Gastrocnemius medialis (tissue), 4 donors: ENCODE measurements at regions not wholly inside any gene's neighbourhood (a gene's known extent, or its start where the extent isn't known, plus 50 kb on each side); places are given as distances from the start of the nearest gene placed in this dataset.

Experiments
- CTCF ChIP-seq, 5 experiments: fragments of 450-650 bp in 3 of 5; fragments of 200-600 bp in 2 of 5; sonication (generic) in 2 of 5; IDR thresholded peaks in 4 of 5; conservative IDR thresholded peaks in 1 of 5; 1 replicate in 4 of 5; 2 replicates in 1 of 5; pipeline ENCODE4 v1.5.1; 2016 to 2019; ENCODE audit warnings: antibody characterized with exemption in 5 of 5, mild to moderate bottlenecking in 3 of 5, moderate library complexity in 3 of 5
- POLR2A ChIP-seq, 2 donors: fragments of 450-650 bp; IDR thresholded peaks; one replicate each; pipeline ENCODE4 v1.6.1; 2017; ENCODE audit warnings: antibody characterized with exemption in 2 of 2, mild to moderate bottlenecking in 2 of 2, moderate library complexity in 2 of 2

DNA sequence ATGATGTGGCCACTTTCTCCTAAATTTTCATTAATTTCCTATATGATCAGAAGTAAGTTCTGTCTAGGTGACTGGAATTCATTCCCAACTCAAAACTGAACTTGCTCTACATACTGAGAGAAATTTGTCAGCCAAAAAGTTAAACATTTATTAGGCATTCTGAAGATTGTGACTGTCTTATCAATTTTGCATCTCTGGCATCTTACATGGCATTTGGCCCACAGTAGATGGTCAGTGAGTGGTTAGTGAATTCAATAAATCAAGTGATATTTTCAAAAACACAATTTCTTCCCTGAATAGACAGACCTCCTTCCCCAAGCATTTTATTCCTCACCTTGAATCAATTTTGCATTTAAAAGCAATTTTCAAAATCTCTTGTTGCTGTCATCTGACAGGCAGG is 363.2 kb upstream of the NBEA start:
- no peak for TF ChIP-seq CTCF (IDR thresholded peaks at IDR 0.05 in 4 of 5, conservative IDR thresholded peaks at IDR 0.05 in 1 of 5)
- TF ChIP-seq POLR2A (IDR thresholded peaks at IDR 0.05), result no peak
